ENCODE measurements at regions not wholly inside any gene's neighbourhood (a gene's known extent, or its start where the extent isn't known, plus 50 kb on each side); places are given as distances from the start of the nearest gene placed in this dataset.

DNA sequence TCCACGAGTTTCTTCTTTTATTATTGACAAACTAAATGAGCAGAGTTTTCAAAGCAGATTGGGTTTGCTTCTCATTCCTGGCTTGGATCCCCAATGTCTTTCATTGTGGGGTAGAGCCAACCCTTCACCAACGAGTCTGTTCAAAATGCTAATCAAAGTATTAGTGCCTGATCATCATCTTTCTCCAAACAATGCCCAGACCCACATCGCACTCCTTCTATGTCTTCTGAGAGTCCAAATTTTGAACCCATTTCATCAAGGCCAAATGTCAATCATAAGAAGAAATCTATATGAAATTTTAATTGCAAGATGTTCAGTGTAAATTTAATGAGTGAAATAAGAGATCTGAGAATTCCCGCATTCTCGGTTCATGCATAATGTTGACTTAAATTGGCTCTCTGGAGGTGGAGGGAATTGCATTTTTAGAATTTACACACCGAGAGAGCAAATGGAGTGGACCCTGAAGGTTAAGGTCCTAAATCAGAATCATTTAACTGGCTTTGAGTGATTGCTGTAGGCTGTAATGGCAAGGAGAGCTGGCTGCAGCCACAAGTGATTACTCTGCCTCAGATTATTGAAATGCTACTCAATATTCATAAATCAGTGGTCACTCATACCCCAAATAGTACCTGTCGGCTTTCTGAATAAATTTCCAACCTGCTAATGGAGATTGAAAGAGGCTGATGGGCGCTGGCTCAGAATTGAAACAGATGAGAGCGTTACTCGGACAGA, 602.9 kb downstream of the TYW1 start:
- Mint-ChIP-seq H3K36me3 (ENCODE audit: low read depth) (no peaks in the 10 kb centered on the region), H3K4me3 (no peak overlapping the region), H3K4me1 (ENCODE audit: low read depth) (no peaks in the 10 kb centered on the region), H3K27ac (no peak overlapping the region), H3K9me3 (peaks cover 10% of the 10 kb centered on the region), H3K27me3 (ENCODE audit: low read depth) (no peaks in the 10 kb centered on the region)
- CTCF ChIA-PET = no interaction called here
- intact Hi-C loops (cut with micrococcal nuclease) = no loop called here
- DNase-seq = no peak

DNA sequence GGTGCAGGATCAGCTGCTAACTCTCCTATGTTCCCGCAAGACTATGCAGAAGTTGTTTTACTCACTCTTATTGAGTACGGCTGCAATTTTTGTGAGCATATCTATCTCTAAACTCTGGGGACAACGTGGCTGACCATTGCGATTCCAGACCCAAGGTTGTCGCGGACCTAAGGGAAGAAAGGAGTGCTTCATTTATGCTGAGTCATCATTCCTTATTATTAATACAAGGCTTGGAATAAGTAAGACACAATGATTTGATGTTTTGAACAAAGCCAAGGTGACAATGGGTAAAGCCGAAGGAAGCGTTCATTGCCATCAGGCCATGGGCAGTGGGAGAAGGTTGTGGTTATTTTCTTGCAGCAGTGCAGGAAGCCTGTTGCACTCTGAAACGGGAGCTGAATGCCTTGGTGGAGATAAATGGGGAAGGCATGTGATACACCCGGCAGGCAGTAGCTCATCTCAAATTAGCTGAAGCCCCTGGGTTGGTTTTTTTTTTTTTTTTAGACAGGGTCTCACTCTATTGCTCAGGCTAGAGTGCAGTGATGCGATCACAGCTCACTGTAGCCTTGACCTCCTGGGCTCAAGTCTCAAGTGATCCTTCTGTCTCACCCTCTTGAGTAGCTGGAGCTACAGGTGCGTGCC, 605.7 kb downstream of the TYW1 start:
- H3K27me3 Mint-ChIP-seq (ENCODE audit: low read depth) = no peaks in the 10 kb centered on the region
- no peak overlapping the region for H3K4me3 Mint-ChIP-seq
- H3K27ac Mint-ChIP-seq = no peak overlapping the region
- CTCF ChIA-PET = no interaction called here
- intact Hi-C loops (cut with micrococcal nuclease) = no loop called here
- H3K9me3 Mint-ChIP-seq = peaks cover 21% of the 10 kb centered on the region
- DNase-seq = no peak
- H3K36me3 Mint-ChIP-seq (ENCODE audit: low read depth) = no peaks in the 10 kb centered on the region
- H3K4me1 Mint-ChIP-seq (ENCODE audit: low read depth) = no peaks in the 10 kb centered on the region

DNA sequence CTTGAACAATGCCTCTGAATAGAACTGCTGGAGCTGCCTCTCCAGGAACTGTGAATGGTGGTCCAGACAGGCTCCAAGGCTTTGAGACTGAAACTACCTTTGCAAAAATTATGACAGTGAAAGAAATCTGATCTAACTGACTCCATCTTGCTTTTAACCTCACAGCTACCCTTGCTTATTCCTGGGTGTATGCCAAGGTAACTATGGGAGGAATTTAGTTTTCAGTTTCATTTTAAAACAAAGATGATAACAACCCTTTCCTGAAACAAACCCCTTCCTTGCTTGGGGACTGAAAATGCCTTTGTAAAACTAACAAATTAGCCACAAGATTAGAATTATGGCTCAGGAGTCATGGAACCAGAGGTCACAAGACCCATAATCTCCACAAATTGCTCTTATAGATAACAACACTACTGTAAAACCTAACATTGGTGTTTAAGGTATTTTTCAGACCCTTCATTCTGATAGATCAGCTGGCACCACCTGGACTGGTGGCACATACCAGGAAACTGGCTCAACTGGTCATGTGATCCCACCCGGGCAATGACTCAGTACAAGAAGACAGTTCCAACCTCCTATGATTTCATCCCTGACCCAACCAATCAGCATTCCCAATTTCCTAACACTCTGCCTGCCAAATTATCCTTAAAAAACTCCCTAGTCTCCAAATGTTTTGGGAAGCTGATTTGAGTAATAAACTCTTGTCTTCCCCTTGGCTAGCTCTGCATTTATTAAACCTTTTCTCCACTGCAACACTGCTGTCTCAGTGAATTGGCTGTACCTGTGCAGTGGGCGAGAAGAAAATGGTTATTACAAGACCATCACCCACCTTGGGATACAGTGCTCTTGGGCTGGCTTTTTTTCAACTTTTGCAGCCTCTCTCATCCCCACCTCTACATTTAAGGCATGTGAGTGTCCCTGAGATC, 608.1 kb downstream of the TYW1 start:
- H3K4me3 Mint-ChIP-seq = no peak overlapping the region
- intact Hi-C loops (cut with micrococcal nuclease) = no loop called here
- no peak for DNase-seq
- H3K4me1 Mint-ChIP-seq (ENCODE audit: low read depth) = no peaks in the 10 kb centered on the region
- H3K27me3 Mint-ChIP-seq (ENCODE audit: low read depth) = no peaks in the 10 kb centered on the region
- CTCF ChIA-PET = interaction anchor here (0.6 kb wide), 1 partner anchor 363 kb away, joined by 3 read pairs; no protein-coding TSS in a partner anchor
- H3K27ac Mint-ChIP-seq = no peak overlapping the region
- no peaks in the 10 kb centered on the region for H3K36me3 Mint-ChIP-seq (ENCODE audit: low read depth)
- H3K9me3 Mint-ChIP-seq = peaks cover 22% of the 10 kb centered on the region

DNA sequence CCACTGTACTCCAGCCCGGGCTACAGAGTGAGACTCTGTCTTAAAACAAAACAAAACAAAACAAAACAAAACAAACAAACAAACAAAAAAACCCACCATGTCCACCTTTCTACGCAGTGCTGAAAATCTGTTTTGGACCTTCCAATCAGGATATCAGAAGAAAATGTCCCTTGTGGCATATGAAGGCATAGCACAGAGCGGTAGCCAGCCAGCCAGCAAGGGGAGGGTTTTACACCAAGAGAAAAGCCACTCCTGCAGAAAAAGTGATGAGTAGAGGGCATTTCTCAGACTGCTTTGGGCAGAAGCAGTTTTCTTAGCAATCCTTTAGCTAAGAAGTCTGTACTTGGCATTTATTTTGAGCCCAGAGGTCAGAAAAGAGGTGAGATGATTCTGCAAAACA, 612.2 kb downstream of the TYW1 start:
- no peaks in the 10 kb centered on the region for H3K4me1 Mint-ChIP-seq (ENCODE audit: low read depth)
- H3K27me3 Mint-ChIP-seq (ENCODE audit: low read depth) = no peaks in the 10 kb centered on the region
- DNase-seq = no peak
- intact Hi-C loops (cut with micrococcal nuclease) = no loop called here
- no peak overlapping the region for H3K27ac Mint-ChIP-seq
- H3K4me3 Mint-ChIP-seq = no peak overlapping the region
- no peaks in the 10 kb centered on the region for H3K36me3 Mint-ChIP-seq (ENCODE audit: low read depth)
- peaks cover 24% of the 10 kb centered on the region for H3K9me3 Mint-ChIP-seq
- CTCF ChIA-PET = no interaction called here

DNA sequence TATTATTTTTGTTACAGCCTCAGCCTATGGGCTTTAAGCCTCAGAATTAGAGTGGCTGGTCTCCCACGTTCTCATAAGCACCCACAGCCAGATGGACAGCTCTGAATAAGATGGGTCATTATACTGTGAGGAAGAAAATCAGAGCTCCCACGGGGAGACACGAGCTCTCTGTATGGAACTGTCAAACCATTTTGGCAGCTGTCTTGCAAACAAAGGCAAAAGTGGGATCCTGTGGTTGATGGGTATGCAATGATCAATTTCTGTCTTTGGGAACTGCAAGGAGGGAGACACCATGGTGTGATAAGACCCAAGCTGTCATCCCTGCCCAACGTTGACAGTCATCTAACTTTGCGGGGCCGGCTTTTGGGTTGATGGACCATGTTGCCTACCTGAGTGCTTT, 614.3 kb downstream of the TYW1 start:
- no peaks in the 10 kb centered on the region for H3K36me3 Mint-ChIP-seq (ENCODE audit: low read depth)
- no peak for DNase-seq
- no peak overlapping the region for H3K27ac Mint-ChIP-seq
- no peak overlapping the region for H3K4me3 Mint-ChIP-seq
- H3K27me3 Mint-ChIP-seq (ENCODE audit: low read depth) = no peaks in the 10 kb centered on the region
- intact Hi-C loops (cut with micrococcal nuclease) = no loop called here
- H3K4me1 Mint-ChIP-seq (ENCODE audit: low read depth) = no peaks in the 10 kb centered on the region
- H3K9me3 Mint-ChIP-seq = peaks cover 9% of the 10 kb centered on the region
- CTCF ChIA-PET = no interaction called here

DNA sequence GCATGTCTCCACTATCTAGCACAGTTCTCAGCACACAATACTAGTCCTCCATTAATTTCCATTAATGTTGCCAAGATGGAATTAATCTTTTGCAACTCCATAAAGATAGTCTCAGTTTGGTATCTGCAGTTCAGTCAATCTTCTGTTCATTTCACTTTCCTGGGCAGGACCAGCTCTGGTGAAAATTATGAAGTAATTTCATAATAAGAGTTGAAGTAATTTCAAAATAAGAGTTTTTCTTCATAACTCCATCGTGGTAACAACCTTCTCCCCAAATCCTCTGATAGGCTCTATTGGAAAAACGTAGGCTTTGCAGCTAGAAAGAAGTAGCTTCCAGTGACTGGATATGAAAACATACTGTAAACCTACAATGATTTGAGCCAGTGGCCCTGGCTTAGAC, 618.2 kb downstream of the TYW1 start:
- Mint-ChIP-seq H3K4me1 (ENCODE audit: low read depth) (no peaks in the 10 kb centered on the region), H3K27me3 (ENCODE audit: low read depth) (no peaks in the 10 kb centered on the region), H3K36me3 (ENCODE audit: low read depth) (no peaks in the 10 kb centered on the region), H3K9me3 (peaks cover 5% of the 10 kb centered on the region), H3K27ac (no peak overlapping the region), H3K4me3 (no peak overlapping the region)
- CTCF ChIA-PET = interaction anchor here (0.6 kb wide), 1 partner anchor 146 kb away, joined by 4 read pairs; no protein-coding TSS in a partner anchor
- intact Hi-C loops (cut with micrococcal nuclease) = no loop called here
- no peak for DNase-seq

DNA sequence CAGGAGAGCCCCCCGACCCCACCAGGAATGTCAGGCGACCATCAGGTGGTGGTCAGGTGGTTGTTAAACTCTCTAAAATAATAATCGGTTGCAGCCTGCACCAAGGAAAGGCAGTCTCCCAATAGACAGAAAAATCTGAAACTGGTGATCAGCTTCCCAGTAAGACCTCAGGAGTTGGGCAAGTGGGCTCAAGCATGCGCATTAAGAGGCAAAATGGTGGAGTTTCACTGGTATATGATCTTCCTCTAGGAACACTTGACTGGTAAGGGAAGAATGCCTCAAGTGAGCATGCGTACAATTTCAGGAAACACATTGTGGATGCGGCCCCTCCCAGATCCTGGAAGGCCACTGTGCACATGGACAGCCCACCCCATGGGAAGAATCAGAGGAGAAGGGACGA, 619.9 kb downstream of the TYW1 start:
- intact Hi-C loops (cut with micrococcal nuclease) = no loop called here
- CTCF ChIA-PET = no interaction called here

DNA sequence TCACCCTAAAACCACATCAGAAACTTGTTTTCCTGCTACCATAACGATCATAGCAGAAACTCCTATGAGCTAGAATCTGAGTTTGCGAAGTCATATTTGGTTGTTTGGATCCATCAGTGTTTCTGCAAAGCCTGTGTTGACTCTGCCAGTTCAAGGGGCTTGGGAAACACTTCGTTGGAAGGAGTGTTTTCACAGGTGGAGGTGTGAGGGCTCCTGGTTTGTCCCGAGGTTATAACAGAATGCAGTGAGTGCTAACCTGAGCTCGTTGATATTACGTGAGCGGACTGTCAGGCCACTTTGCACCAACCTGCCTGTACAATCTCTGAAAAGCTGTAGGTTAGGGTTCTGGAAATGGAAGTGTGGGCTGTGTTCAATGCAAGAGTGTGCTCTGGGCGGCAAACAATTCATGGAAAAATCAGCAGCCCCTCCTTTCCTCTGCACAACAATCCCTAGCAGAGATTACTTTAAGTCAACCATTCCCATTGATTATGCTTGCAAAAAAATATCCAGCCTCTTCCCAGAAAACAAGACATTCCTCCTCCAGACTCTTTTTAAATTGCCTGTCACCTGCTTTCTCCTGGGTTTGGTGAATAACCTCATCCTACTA, 622.0 kb downstream of the TYW1 start:
- Mint-ChIP-seq H3K27me3 (ENCODE audit: low read depth) (peaks cover 2% of the 10 kb centered on the region), H3K4me1 (ENCODE audit: low read depth) (no peaks in the 10 kb centered on the region), H3K27ac (no peak overlapping the region), H3K4me3 (no peak overlapping the region), H3K9me3 (no peaks in the 10 kb centered on the region), H3K36me3 (ENCODE audit: low read depth) (no peaks in the 10 kb centered on the region)
- CTCF ChIA-PET = interaction anchor here (0.9 kb wide), 1 partner anchor 8 kb away, joined by 3 read pairs; no protein-coding TSS in a partner anchor
- no peak for DNase-seq
- intact Hi-C loops (cut with micrococcal nuclease) = no loop called here

More for the DNA sequence above, 619.9 kb downstream of the TYW1 start:
- no peaks in the 10 kb centered on the region for H3K36me3 Mint-ChIP-seq (ENCODE audit: low read depth)
- DNase-seq = no peak
- peaks cover 2% of the 10 kb centered on the region for H3K27me3 Mint-ChIP-seq (ENCODE audit: low read depth)
- H3K9me3 Mint-ChIP-seq = peaks cover 5% of the 10 kb centered on the region
- H3K4me1 Mint-ChIP-seq (ENCODE audit: low read depth) = no peaks in the 10 kb centered on the region
- H3K27ac Mint-ChIP-seq = no peak overlapping the region
- no peak overlapping the region for H3K4me3 Mint-ChIP-seq

DNA sequence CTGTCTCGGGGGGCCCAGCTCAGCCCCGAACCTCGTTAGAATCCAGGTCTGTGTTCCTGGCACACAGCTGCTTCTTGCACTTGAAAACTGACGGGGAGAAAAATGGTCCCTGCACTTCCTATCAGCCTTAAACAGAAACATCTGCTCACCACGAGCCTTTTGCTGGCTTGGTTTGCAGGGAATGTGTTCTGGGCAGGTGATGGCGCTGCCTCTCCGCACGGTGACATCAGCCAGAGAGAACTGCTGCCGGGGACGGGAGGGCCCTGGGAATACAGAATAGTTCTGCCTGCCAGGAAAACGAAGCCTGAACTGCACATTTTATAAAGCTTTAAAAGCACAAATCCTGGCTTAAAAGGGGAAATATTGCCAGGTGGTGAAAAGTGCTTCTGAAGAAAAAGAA, 622.5 kb downstream of the TYW1 start:
- CTCF ChIA-PET = interaction anchor here (0.9 kb wide), 1 partner anchor 8 kb away, joined by 3 read pairs; no protein-coding TSS in a partner anchor
- intact Hi-C loops (cut with micrococcal nuclease) = no loop called here

DNA sequence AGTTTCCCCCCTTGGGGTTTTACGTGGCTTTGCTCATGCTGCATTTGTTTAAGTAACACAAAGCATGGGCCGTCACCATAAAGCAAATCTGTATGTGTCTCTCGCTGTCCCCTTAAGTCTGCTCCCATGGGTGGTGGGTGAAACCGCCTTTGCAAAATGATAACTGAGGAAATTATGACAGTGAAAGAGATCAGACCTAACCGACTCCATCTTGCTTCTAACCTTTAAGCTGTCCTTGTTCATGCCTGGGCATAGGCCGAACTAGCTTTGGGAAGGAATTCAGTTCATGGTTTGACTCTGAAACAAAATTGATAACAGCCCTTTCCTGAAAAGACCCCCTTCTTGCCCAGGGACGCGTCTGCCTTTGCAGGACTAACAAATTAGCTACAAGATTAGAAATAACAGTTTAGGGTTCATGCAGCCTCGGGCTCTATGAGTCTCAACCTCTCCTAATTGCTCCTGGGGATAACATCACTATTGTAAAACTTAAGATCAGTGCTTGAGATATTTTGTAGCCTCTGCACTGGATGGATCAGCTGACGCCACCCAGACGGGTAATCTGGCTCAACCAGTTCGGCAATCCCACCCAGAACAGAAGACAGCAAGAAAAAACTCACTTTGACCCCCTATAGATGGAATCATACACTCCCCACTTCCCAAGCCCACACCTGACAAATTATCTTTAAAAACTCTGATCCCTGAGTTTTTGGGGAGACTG, 623.7 kb downstream of the TYW1 start:
- Mint-ChIP-seq H3K27me3 (ENCODE audit: low read depth) (peaks cover 3% of the 10 kb centered on the region), H3K9me3 (no peaks in the 10 kb centered on the region), H3K27ac (no peak overlapping the region)

More for the DNA sequence above, 622.5 kb downstream of the TYW1 start:
- H3K27me3 Mint-ChIP-seq (ENCODE audit: low read depth) = peaks cover 2% of the 10 kb centered on the region
- H3K27ac Mint-ChIP-seq = no peak overlapping the region
- no peak overlapping the region for H3K4me3 Mint-ChIP-seq
- DNase-seq = no peak
- H3K36me3 Mint-ChIP-seq (ENCODE audit: low read depth) = no peaks in the 10 kb centered on the region
- no peaks in the 10 kb centered on the region for H3K4me1 Mint-ChIP-seq (ENCODE audit: low read depth)
- no peaks in the 10 kb centered on the region for H3K9me3 Mint-ChIP-seq

DNA sequence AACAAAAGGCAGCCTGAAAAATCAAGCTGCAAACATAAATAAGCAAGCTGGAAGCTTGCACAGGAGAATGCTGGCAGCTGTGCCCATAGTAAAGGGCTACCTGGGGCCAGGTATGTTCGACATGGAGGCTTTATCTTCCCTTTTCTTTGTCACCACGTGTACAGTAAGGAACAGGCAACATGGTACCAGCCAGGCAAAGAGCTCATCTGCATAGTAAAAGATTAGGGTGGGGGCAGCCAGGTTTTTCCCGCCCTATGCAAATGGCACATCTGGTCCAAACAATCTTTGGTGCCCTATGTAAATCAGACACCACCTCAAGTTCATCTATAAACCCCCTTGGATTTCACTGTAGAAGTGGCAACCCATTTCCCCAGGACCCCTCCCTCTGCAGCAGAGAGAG, 625.1 kb downstream of the TYW1 start:
- Mint-ChIP-seq H3K27ac (no peak overlapping the region), H3K4me3 (no peak overlapping the region), H3K4me1 (ENCODE audit: low read depth) (no peaks in the 10 kb centered on the region), H3K27me3 (ENCODE audit: low read depth) (peaks cover 3% of the 10 kb centered on the region), H3K9me3 (no peaks in the 10 kb centered on the region), H3K36me3 (ENCODE audit: low read depth) (no peaks in the 10 kb centered on the region)
- intact Hi-C loops (cut with micrococcal nuclease) = loop anchor here (10.0 kb wide), 1 partner anchor 247 kb away; no protein-coding TSS in a partner anchor
- DNase-seq = no peak
- CTCF ChIA-PET = no interaction called here

More for the DNA sequence above, 623.7 kb downstream of the TYW1 start:
- CTCF ChIA-PET = no interaction called here
- no peak for DNase-seq
- Mint-ChIP-seq H3K4me1 (ENCODE audit: low read depth) (no peaks in the 10 kb centered on the region), H3K4me3 (no peak overlapping the region), H3K36me3 (ENCODE audit: low read depth) (no peaks in the 10 kb centered on the region)
- intact Hi-C loops (cut with micrococcal nuclease) = loop anchor here (10.0 kb wide), 1 partner anchor 246 kb away; no protein-coding TSS in a partner anchor

Measured in activated naive CD4-positive, alpha-beta T cell treated with anti-CD3 and anti-CD28 coated beads for 36 hours (primary cell).